ENCODE measurements at regions not wholly inside any gene's neighbourhood (a gene's known extent, or its start where the extent isn't known, plus 50 kb on each side); places are given as distances from the start of the nearest gene placed in this dataset.

- no peak for DNase-seq
These were observed 202.8 kb upstream of the COPS8 start for GRCh38 chr2:236882930-236883329.

- DNase-seq, result no peak
These were observed 201.9 kb upstream of the COPS8 start for GRCh38 chr2:236883819-236884218.

- DNase-seq, result no peak
These were observed 201.0 kb upstream of the COPS8 start for GRCh38 chr2:236884569-236885175.

DNA sequence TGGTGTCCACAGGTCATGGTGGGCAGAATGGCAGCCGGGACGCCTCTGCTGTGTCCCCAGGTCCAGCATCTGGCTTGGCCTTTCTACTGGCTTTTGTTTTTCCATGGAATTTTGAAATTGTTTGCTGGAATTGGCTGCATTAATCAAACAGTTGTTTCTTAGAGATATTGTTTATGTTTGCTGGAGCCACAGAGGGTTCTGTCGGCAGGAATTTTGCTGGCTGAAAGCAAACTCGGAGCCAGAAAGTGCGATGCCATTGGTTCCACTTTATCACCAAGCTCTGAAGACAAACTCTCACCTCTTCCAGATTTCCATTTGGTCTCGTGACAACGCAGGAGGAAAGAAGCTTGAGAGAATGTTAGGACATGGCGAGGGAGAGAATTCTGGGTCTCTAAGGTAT is 199.2 kb upstream of the COPS8 start:
- DNase-seq, result no peak

- DNase-seq, result no peak
These were observed 198.2 kb upstream of the COPS8 start for GRCh38 chr2:236887531-236887930.

GRCh38 chr2:236887953-236888793 is 197.5 kb upstream of the COPS8 start:
- DNase-seq, result no peak

- DNase-seq, result no peak
These were observed 196.6 kb upstream of the COPS8 start for GRCh38 chr2:236888794-236889780.

GRCh38 chr2:236889791-236890704 is 195.6 kb upstream of the COPS8 start:
- no peak for DNase-seq

GRCh38 chr2:236892721-236893120 is 193.0 kb upstream of the COPS8 start:
- no peak for DNase-seq

DNA sequence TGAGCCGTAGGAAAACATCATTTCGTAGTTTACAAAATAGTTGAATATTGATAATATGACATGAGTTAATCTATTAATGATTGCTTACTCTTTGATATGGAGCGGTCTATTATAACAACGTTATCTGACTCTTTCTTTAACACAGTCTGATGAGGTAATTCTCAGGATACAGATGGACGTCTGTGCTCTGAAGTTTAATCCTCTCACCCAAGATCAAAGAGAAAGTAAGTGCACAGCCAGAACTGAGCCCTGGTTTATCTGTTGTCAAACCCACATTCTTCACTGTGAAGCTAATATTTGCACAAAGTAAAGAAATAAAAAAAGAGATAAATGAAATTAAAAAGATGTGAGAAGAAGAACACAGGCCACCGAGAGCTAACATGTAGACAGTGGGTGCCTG is 190.9 kb upstream of the COPS8 start:
- DNase-seq, result no peak

DNA sequence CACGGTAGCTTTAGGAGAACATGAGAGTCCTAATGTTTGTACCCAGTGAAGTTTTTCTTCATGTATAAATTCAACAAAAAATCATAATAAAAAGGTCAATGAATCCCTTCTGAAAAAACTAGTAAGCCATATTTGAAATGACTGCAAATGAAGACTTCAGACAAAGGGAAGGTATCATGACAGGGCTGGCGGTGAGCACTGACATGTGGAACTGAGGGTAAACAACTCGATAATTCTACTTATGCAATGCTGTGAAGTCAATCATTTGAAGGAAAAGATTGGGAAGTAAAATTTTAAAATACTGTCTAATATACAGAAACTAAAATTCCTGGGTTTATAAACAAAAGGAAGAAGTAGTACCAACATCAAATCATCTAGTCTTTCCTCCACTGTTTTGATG is 190.2 kb upstream of the COPS8 start:
- no peak for DNase-seq

DNA sequence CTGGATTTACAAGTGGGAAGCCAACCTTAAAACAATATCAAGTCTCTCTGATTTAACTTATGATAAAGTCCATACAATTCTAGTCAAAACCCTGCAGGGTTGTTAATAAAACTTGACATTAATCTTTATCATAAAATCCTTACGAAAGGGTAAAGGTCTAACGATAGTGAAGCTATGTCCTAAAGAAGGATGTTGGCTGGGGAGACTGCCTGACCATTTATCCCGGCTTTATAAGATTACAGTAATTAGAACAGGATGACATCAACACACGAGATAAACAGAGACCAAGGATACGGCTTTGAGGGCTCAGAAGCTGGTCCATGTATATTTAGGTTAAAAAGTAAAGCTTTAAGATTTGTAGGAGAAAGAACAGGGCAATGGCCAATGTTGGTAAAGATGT is 189.0 kb upstream of the COPS8 start:
- DNase-seq, result no peak

DNA sequence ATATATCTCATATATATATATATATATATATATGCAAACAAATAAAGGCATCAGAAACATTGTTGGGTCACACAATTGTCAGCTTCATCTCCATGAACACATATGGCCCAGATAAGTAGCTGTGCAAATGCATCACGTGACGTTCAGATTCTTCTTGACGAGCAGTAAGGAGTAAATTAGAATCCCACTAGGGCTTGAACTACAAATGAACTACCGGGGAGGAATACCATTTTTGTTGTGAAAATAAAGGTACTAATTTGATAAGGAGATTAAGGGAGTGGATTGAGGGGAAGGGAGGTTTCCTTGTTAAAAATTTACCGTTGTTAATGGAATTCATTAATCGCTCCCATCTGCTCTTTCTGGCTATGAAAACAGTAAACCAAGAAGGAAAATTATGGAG is 186.5 kb upstream of the COPS8 start:
- no peak for DNase-seq

DNA sequence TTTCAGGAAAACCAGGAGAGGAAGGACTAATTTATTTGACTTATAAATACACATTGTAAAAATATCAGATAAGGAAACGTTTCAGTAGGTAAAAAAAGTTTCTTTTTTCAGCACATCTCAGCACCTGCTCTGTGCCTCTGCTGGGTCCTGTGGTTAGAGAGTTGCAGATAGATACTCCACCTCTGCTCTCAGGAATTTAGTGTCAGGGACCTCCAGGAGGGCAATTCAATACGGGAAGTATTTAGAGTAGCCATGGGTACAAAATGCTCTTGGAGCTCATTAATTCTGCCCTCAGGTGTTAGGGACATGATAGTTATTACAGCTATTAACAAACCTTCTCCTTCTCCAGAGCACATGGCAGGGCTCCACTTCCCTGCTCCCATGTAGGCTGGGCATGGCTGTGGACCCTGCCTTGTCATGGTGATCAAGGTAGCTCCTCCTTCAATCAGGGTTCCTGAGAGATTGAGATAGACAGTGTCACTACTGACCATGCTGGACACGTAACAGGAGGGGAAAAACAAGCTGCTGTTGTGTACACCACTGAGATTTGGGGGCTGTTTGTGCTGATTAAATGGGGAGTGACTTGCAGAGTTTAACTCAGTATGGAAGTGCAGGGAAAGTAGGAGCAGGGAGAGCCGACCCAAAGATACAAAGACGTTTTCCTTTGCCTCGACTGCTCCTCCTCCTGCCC is 185.6 kb upstream of the COPS8 start:
- no peak for DNase-seq

- DNase-seq, result no peak
These were observed 183.7 kb upstream of the COPS8 start for GRCh38 chr2:236901956-236902355.

GRCh38 chr2:236903978-236904377 is 181.7 kb upstream of the COPS8 start:
- DNase-seq, result no peak

GRCh38 chr2:236904389-236905263 is 181.1 kb upstream of the COPS8 start:
- DNase-seq, result no peak

GRCh38 chr2:236905976-236906375 is 179.7 kb upstream of the COPS8 start:
- no peak for DNase-seq

GRCh38 chr2:236908439-236909192 is 177.1 kb upstream of the COPS8 start:
- no peak for DNase-seq

DNA sequence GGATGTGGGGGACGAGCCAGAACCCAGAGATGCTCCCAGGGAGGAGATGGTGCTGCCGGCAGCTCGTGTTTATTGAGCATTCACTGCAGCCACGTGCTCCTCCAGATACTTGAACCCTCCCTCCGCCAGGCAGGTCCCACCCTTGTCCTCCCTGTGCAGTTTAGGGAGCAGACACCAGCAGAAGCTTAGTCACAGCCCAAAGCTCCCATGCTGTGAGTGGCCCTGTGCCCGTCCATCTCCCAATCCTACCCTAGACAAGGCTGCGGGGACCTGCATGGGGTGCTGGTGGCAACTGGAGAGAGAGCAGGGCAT is 176.5 kb upstream of the COPS8 start:
- no peak for DNase-seq
